ENCODE measurements at regions not wholly inside any gene's neighbourhood (a gene's known extent, or its start where the extent isn't known, plus 50 kb on each side); places are given as distances from the start of the nearest gene placed in this dataset.

GRCh38 chr2:8277921-8278571 is 403.8 kb upstream of the ID2 start:
- no peak for DNase-seq

- DNase-seq, result no peak
Observed at GRCh38 chr2:8278709-8279354, 403.0 kb upstream of the ID2 start.

- no peak for DNase-seq
Observed at GRCh38 chr2:8279506-8279905, 402.4 kb upstream of the ID2 start.

GRCh38 chr2:8281234-8281633 is 400.6 kb upstream of the ID2 start:
- DNase-seq, result no peak

GRCh38 chr2:8281950-8282857 is 399.7 kb upstream of the ID2 start:
- DNase-seq, result no peak

- DNase-seq, result no peak
Observed at GRCh38 chr2:8282858-8283252, 399.0 kb upstream of the ID2 start.

- no peak for DNase-seq
Observed at GRCh38 chr2:8285081-8285480, 396.8 kb upstream of the ID2 start.

- no peak for DNase-seq
Observed at GRCh38 chr2:8285898-8286297, 396.0 kb upstream of the ID2 start.

- DNase-seq, result no peak
Observed at GRCh38 chr2:8288206-8288605, 393.6 kb upstream of the ID2 start.

- no peak for DNase-seq
Observed at GRCh38 chr2:8289111-8289510, 392.7 kb upstream of the ID2 start.

- DNase-seq, result no peak
Observed at GRCh38 chr2:8290771-8291352, 391.0 kb upstream of the ID2 start.

- DNase-seq, result no peak
Observed at GRCh38 chr2:8296306-8296705, 385.6 kb upstream of the ID2 start.

GRCh38 chr2:8297376-8298231 is 384.3 kb upstream of the ID2 start:
- no peak for DNase-seq

- no peak for DNase-seq
Observed at GRCh38 chr2:8298783-8299182, 383.1 kb upstream of the ID2 start.

- no peak for DNase-seq
Observed at GRCh38 chr2:8300216-8300615, 381.6 kb upstream of the ID2 start.

- no peak for DNase-seq
Observed at GRCh38 chr2:8300905-8301304, 381.0 kb upstream of the ID2 start.

- peak; percentile 81 for DNase-seq
Observed at GRCh38 chr2:8303322-8303832, 378.5 kb upstream of the ID2 start.

GRCh38 chr2:8304821-8305766 is 376.8 kb upstream of the ID2 start:
- DNase-seq, result no peak

- DNase-seq, result no peak
Observed at GRCh38 chr2:8306530-8307351, 375.1 kb upstream of the ID2 start.

GRCh38 chr2:8307606-8308180 is 374.2 kb upstream of the ID2 start:
- no peak for DNase-seq
